ENCODE measurements at regions not wholly inside any gene's neighbourhood (a gene's known extent, or its start where the extent isn't known, plus 50 kb on each side); places are given as distances from the start of the nearest gene placed in this dataset.

- ChIA-PET POLR2A (no interaction called here), CTCF (interaction anchor here (0.6 to 0.9 kb wide), 2 partner anchors 202 to 361 kb away, joined by 3 read pairs; no protein-coding TSS in a partner anchor)
These were observed 452.4 kb upstream of the SEL1L start for GRCh38 chr14:81986005-81986404.

GRCh38 chr14:81989211-81989610 is 455.6 kb upstream of the SEL1L start:
- ChIA-PET CTCF (interaction anchor here (0.6 to 2.4 kb wide), 6 partner anchors 10 to 423 kb away, joined by 3 to 8 read pairs (median 4); no protein-coding TSS in a partner anchor), POLR2A (no interaction called here)
- TF ChIP-seq ZNF302 (tag by site-specific recombination; IDR thresholded peaks at IDR 0.05; ENCODE audit: low read depth) = no peak
- TF ChIP-seq ZBTB6 (tag by site-specific recombination; IDR thresholded peaks at IDR 0.05) = no peak
- no peak for TF ChIP-seq ZNF792 (tag by site-specific recombination; IDR thresholded peaks at IDR 0.05)
- no peak for TF ChIP-seq ZFP3 (tag by site-specific recombination; IDR thresholded peaks at IDR 0.05; ENCODE audit: low read depth)
- no peak for TF ChIP-seq ZNF843 (tag by site-specific recombination; IDR thresholded peaks at IDR 0.05)
- no peak for TF ChIP-seq ZNF670 (tag by site-specific recombination; IDR thresholded peaks at IDR 0.05; ENCODE audit: low read depth)
- no peak for TF ChIP-seq ZNF521 (tag by site-specific recombination; IDR thresholded peaks at IDR 0.05)
- no peak for TF ChIP-seq ZIC2 (tag by site-specific recombination; IDR thresholded peaks at IDR 0.05)
- Histone ChIP-seq H3K4me3 (ENCODE audit: low read depth, low read length) (no peak overlapping the region), H3K27ac (ENCODE audit: extremely low read depth, low read depth, low read length) (no peak overlapping the region), H3K36me3 (ENCODE audit: control insufficient read depth in 2 of 2, insufficient read depth in 1 of 2, low read length in 2 of 2) (no peaks in the 10 kb centered on the region), H3K4me1 (ENCODE audit: control insufficient read depth, insufficient read depth, low read length) (no peaks in the 10 kb centered on the region), H3K9me3 (ENCODE audit: control insufficient read depth, insufficient read depth, low read depth, low read length) (no peaks in the 10 kb centered on the region)

More at GRCh38 chr14:81986005-81986404, 452.4 kb upstream of the SEL1L start:
- no peaks in the 10 kb centered on the region for H3K4me1 ChIP-seq (ENCODE audit: control insufficient read depth, insufficient read depth, low read length)
- no peak overlapping the region for H3K27ac ChIP-seq (ENCODE audit: extremely low read depth, low read depth, low read length)
- H3K36me3 ChIP-seq (ENCODE audit: control insufficient read depth in 2 of 2, insufficient read depth in 1 of 2, low read length in 2 of 2) = no peaks in the 10 kb centered on the region
- TF ChIP-seq OVOL3 (tag by site-specific recombination; IDR thresholded peaks at IDR 0.05) (no peak), OSR2 (tag by site-specific recombination; IDR thresholded peaks at IDR 0.05) (no peak), SETDB1 (IDR thresholded peaks at IDR 0.05; ENCODE audit: insufficient read length, low read length) (no peak), ZNF449 (tag by site-specific recombination; IDR thresholded peaks at IDR 0.05) (no peak), GLIS2 (tag by site-specific recombination; IDR thresholded peaks at IDR 0.05) (no peak), ZNF707 (tag by site-specific recombination; IDR thresholded peaks at IDR 0.05) (no peak), ZNF670 (tag by site-specific recombination; IDR thresholded peaks at IDR 0.05; ENCODE audit: low read depth) (no peak), ZNF19 (tag by site-specific recombination; IDR thresholded peaks at IDR 0.05; ENCODE audit: low read depth) (no peak), ZNF184 (tag by site-specific recombination; IDR thresholded peaks at IDR 0.05) (no peak)
- H3K9me3 ChIP-seq (ENCODE audit: control insufficient read depth, insufficient read depth, low read depth, low read length) = no peaks in the 10 kb centered on the region
- H3K4me3 ChIP-seq (ENCODE audit: low read depth, low read length) = no peak overlapping the region

GRCh38 chr14:81990312-81990761 is 456.7 kb upstream of the SEL1L start:
- Histone ChIP-seq H3K27ac (ENCODE audit: extremely low read depth, low read depth, low read length) (no peak overlapping the region), H3K9me3 (ENCODE audit: control insufficient read depth, insufficient read depth, low read depth, low read length) (no peaks in the 10 kb centered on the region), H3K4me3 (ENCODE audit: low read depth, low read length) (no peak overlapping the region), H3K4me1 (ENCODE audit: control insufficient read depth, insufficient read depth, low read length) (no peaks in the 10 kb centered on the region), H3K36me3 (ENCODE audit: control insufficient read depth in 2 of 2, insufficient read depth in 1 of 2, low read length in 2 of 2) (no peaks in the 10 kb centered on the region)
- CTCF ChIA-PET = interaction anchor here (0.6 to 2.4 kb wide), 18 partner anchors 11 to 1775 kb away, joined by 3 to 8 read pairs (median 4); no protein-coding TSS in a partner anchor
- TF ChIP-seq PRDM1 (tag by site-specific recombination; IDR thresholded peaks at IDR 0.05) = peak; percentile 63
- peak; percentile 83 for TF ChIP-seq ZNF654 (tag by site-specific recombination; IDR thresholded peaks at IDR 0.05; ENCODE audit: low read depth)
- no peak for TF ChIP-seq ZNF121 (tag by site-specific recombination; IDR thresholded peaks at IDR 0.05)
- POLR2A ChIA-PET = no interaction called here
